Testis (tissue), 2 donors: ENCODE measurements at regions not wholly inside any gene's neighbourhood (a gene's known extent, or its start where the extent isn't known, plus 50 kb on each side); places are given as distances from the start of the nearest gene placed in this dataset.

Experiments used
- DNase-seq: peaks from one replicate; pipeline ENCODE4 v3.0.0-alpha.2; 2019
- H3K27ac ChIP-seq, 2 donors: fragments of 200-600 bp; sonication (generic); one replicate each; pipeline ENCODE4 v1.5.1; 2019
- H3K27me3 ChIP-seq: fragments of 200-600 bp; sonication (generic); one replicate; pipeline ENCODE4 v1.5.1; 2019
- H3K36me3 ChIP-seq: fragments of 200-600 bp; sonication (generic); one replicate; pipeline ENCODE4 v1.5.1; 2017; ENCODE audit warnings: low read depth; ENCODE audit errors: missing control alignments
- H3K4me1 ChIP-seq: fragments of 200-600 bp; sonication (generic); one replicate; pipeline ENCODE4 v1.5.1; 2019
- H3K4me3 ChIP-seq, 2 donors: fragments of 200-600 bp; sonication (generic); one replicate each; pipeline ENCODE4 v1.5.1; 2017 to 2019
- H3K9me3 ChIP-seq: fragments of 200-600 bp; sonication (generic); one replicate; pipeline ENCODE4 v1.5.1; 2017
- POLR2A ChIP-seq: fragments of 450-650 bp; IDR thresholded peaks from one replicate; pipeline ENCODE4 v1.6.1; 2017; ENCODE audit warnings: antibody characterized with exemption, mild to moderate bottlenecking, moderate library complexity
- WGBS, 2 donors: methylation state at CpG; one replicate each; pipeline ENCODE4 v1.1.5; 2018; 5-methylcytosine and 5-hydroxymethylcytosine counted together
- intact Hi-C: fragments of 100-400 bp; cut with DNase I; formaldehyde crosslinking; loops from one replicate; pipeline ENCODE4 v1.15.1; 2023; ENCODE audit warnings: low total_unique reads
- TF ChIP-seq, protein P1 (sequence below), 3 experiments: fragments of 450-650 bp in 2 of 3; fragments of 200-600 bp in 1 of 3; sonication (generic) in 1 of 3; IDR thresholded peaks; one replicate each; pipeline ENCODE4 v1.5.1; 2016 to 2019; ENCODE audit warnings: antibody characterized with exemption in 3 of 3, mild to moderate bottlenecking in 2 of 3, moderate library complexity in 1 of 3

GRCh38 chr3:68210635-68211034 is 556.2 kb upstream of the SUCLG2 start:
- Histone ChIP-seq H3K9me3 (no peaks in the 10 kb centered on the region), H3K4me3 (no peak overlapping the region), H3K27ac (no peak overlapping the region), H3K27me3 (no peaks in the 10 kb centered on the region), H3K36me3 (no peaks in the 10 kb centered on the region), H3K4me1 (no peaks in the 10 kb centered on the region)
- TF ChIP-seq, protein P1, sequence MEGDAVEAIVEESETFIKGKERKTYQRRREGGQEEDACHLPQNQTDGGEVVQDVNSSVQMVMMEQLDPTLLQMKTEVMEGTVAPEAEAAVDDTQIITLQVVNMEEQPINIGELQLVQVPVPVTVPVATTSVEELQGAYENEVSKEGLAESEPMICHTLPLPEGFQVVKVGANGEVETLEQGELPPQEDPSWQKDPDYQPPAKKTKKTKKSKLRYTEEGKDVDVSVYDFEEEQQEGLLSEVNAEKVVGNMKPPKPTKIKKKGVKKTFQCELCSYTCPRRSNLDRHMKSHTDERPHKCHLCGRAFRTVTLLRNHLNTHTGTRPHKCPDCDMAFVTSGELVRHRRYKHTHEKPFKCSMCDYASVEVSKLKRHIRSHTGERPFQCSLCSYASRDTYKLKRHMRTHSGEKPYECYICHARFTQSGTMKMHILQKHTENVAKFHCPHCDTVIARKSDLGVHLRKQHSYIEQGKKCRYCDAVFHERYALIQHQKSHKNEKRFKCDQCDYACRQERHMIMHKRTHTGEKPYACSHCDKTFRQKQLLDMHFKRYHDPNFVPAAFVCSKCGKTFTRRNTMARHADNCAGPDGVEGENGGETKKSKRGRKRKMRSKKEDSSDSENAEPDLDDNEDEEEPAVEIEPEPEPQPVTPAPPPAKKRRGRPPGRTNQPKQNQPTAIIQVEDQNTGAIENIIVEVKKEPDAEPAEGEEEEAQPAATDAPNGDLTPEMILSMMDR (IDR thresholded peaks at IDR 0.05), result no peak
- no peak for TF ChIP-seq POLR2A
- no peak for DNase-seq
- intact Hi-C loops, result no loop called here

- Histone ChIP-seq H3K4me3 (no peak overlapping the region), H3K27ac (no peak overlapping the region), H3K9me3 (no peaks in the 10 kb centered on the region), H3K4me1 (no peaks in the 10 kb centered on the region), H3K27me3 (no peaks in the 10 kb centered on the region), H3K36me3 (no peaks in the 10 kb centered on the region)
- WGBS, 2 donors, result 86% methylated on average over 2 of the region's 2 CpGs
- intact Hi-C loops, result no loop called here
- DNase-seq, result no peak
- no peak for TF ChIP-seq POLR2A
- TF ChIP-seq, protein P1 (IDR thresholded peaks at IDR 0.05), result no peak
These were observed 552.9 kb upstream of the SUCLG2 start for GRCh38 chr3:68207327-68207726.

- no peak overlapping the region for H3K27ac ChIP-seq
- no peaks in the 10 kb centered on the region for H3K4me1 ChIP-seq
- no peaks in the 10 kb centered on the region for H3K9me3 ChIP-seq
- WGBS, 2 donors, result 69 to 77% methylated on average over 3 of the region's 3 CpGs
- H3K27me3 ChIP-seq, result no peaks in the 10 kb centered on the region
- TF ChIP-seq, protein P1 (IDR thresholded peaks at IDR 0.05), result no peak
- no peak for TF ChIP-seq POLR2A
- intact Hi-C loops, result no loop called here
- DNase-seq, result peak; percentile 18
- H3K4me3 ChIP-seq, result no peak overlapping the region
- no peaks in the 10 kb centered on the region for H3K36me3 ChIP-seq
These were observed 552.2 kb upstream of the SUCLG2 start for GRCh38 chr3:68206524-68207117.

DNA sequence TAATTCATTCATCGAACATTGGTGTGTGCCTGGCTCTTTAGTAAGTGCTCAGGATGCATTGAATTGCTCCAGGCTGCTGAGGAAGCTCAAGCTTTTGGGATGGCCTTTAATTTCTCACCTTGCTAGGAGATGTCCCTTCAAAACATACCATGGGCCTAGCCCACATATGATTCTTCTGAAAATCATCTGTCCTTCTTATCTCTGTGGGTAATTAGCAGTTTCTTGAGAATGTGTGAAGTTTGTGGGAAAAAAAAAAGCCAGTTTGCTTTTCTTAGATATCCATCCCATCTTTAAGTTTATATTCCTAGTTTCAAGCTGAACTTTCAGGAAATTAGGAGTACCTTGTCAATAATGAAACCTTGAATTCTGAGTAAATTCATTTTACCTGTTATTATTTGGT is 532.3 kb upstream of the SUCLG2 start:
- no peaks in the 10 kb centered on the region for H3K36me3 ChIP-seq
- no peak overlapping the region for H3K4me3 ChIP-seq
- intact Hi-C loops, result no loop called here
- 82 to 97% methylated on average over 1 of the region's 1 CpG for WGBS, 2 donors
- H3K27ac ChIP-seq, result no peak overlapping the region
- H3K4me1 ChIP-seq, result no peaks in the 10 kb centered on the region
- TF ChIP-seq POLR2A, result no peak
- TF ChIP-seq, protein P1 (IDR thresholded peaks at IDR 0.05), result no peak
- H3K9me3 ChIP-seq, result no peaks in the 10 kb centered on the region
- no peak for DNase-seq
- no peaks in the 10 kb centered on the region for H3K27me3 ChIP-seq

DNA sequence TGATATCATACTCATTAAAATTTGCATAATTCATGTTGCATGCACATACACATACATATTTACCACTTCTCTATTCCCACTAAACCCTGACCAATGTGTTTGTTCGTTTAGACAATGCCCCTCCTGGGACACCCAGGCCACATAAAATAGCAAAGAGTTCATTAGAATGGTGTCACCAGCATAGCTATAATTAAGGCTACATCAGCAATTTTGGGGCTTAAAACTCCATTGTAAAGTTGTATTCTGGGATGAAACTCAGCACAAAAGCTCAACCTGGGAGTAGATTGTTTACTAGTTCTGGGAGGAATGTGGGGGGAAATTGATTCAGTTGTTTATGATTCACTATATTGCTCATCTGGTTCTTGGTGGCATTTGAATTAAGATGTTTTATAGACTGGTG is 522.2 kb upstream of the SUCLG2 start:
- no peak overlapping the region for H3K27ac ChIP-seq
- no peak for DNase-seq
- H3K36me3 ChIP-seq, result no peaks in the 10 kb centered on the region
- H3K4me1 ChIP-seq, result no peaks in the 10 kb centered on the region
- intact Hi-C loops, result no loop called here
- no peak overlapping the region for H3K4me3 ChIP-seq
- H3K27me3 ChIP-seq, result no peaks in the 10 kb centered on the region
- no peaks in the 10 kb centered on the region for H3K9me3 ChIP-seq
- no peak for TF ChIP-seq POLR2A
- 77 to 81% methylated on average over 1 of the region's 1 CpG for WGBS, 2 donors
